OCI-LY7 (cell line): ENCODE measurements at regions not wholly inside any gene's neighbourhood (a gene's known extent, or its start where the extent isn't known, plus 50 kb on each side); places are given as distances from the start of the nearest gene placed in this dataset.
A peak's percentile ranks its signal among the peaks of the same experiment; 100 is the strongest.

Experiments
- BruUV-seq: library from RNA; stranded (reverse); fragments of 400-500 nt; replicated peaks from 2 replicates; lab custom pipeline; 2021; lab: Mats Ljungman, UMichigan
- CTCF ChIA-PET: fragments of 300-600 bp; sonication (Branson Sonifier 250); formaldehyde crosslinking; loops from one replicate; lab custom pipeline; 2022; ENCODE audit warnings: antibody characterized with exemption; ENCODE audit not compliant: unreplicated experiment; lab: Charles Lee
- POLR2A ChIA-PET: fragments of 300-600 bp; sonication (Branson Sonifier 250); formaldehyde crosslinking; loops from one replicate; lab custom pipeline; 2022; ENCODE audit warnings: antibody characterized with exemption; lab: Charles Lee
- DNase-seq: peaks from one replicate; pipeline ENCODE4 v3.0.0-alpha.2; 2015; ENCODE audit warnings: low spot score
- H2AFZ ChIP-seq: fragments of 200-600 bp; sonication (generic), shearing (Covaris generic); 2 replicates; pipeline ENCODE4 v1.6.1; 2014; ENCODE audit warnings: mild to moderate bottlenecking, antibody characterized with exemption, low read length, moderate library complexity
- H3K27ac ChIP-seq: fragments of 200-600 bp; sonication (generic); 2 replicates; pipeline ENCODE4 v1.5.1; 2014; ENCODE audit warnings: mixed run types, low read depth, mild to moderate bottlenecking, moderate library complexity, low read length, inconsistent platforms; ENCODE audit not compliant: poor library complexity, severe bottlenecking
- H3K36me3 ChIP-seq: fragments of 200-600 bp; sonication (generic); 2 replicates; pipeline ENCODE4 v1.6.1; 2014; ENCODE audit warnings: mild to moderate bottlenecking, antibody characterized with exemption, low read length, moderate library complexity, mixed read lengths; ENCODE audit not compliant: insufficient read depth
- H3K4me1 ChIP-seq: fragments of 200-600 bp; sonication (generic); 2 replicates; pipeline ENCODE4 v1.5.1; 2014; ENCODE audit warnings: mild to moderate bottlenecking, low read length; ENCODE audit not compliant: insufficient read depth, poor library complexity, severe bottlenecking
- H3K4me2 ChIP-seq: fragments of 200-600 bp; sonication (generic); 2 replicates; pipeline ENCODE4 v1.6.1; 2014; ENCODE audit warnings: mild to moderate bottlenecking, low read length
- H3K4me3 ChIP-seq: fragments of 200-600 bp; sonication (generic); 2 replicates; pipeline ENCODE4 v1.5.1; 2014; ENCODE audit warnings: mild to moderate bottlenecking, low read depth, low read length; ENCODE audit not compliant: poor library complexity, severe bottlenecking
- H3K79me2 ChIP-seq: fragments of 200-600 bp; sonication (generic); 2 replicates; pipeline ENCODE4 v1.6.1; 2016; ENCODE audit warnings: low read depth, mild to moderate bottlenecking, low read length, moderate library complexity, mixed read lengths; ENCODE audit not compliant: insufficient read depth
- H3K9me2 ChIP-seq: fragments of 200-600 bp; sonication (generic); 2 replicates; pipeline ENCODE4 v1.6.1; 2016; ENCODE audit warnings: mild to moderate bottlenecking, low read length, mixed read lengths; ENCODE audit not compliant: insufficient read depth
- H3K9me3 ChIP-seq: fragments of 200-600 bp; sonication (generic); 2 replicates; pipeline ENCODE4 v1.6.1; 2014; ENCODE audit warnings: mild to moderate bottlenecking, mixed run types, low read length, mixed read lengths
- H4K20me1 ChIP-seq: fragments of 200-600 bp; sonication (generic); 2 replicates; pipeline ENCODE4 v1.6.1; 2014; ENCODE audit warnings: mild to moderate bottlenecking, antibody characterized with exemption, low read length, moderate library complexity, mixed read lengths; ENCODE audit not compliant: insufficient read depth
- EZH2phosphoT487 ChIP-seq: fragments of 200-600 bp; sonication (generic); IDR thresholded peaks from 2 replicates; pipeline ENCODE4 v1.6.1; 2018; ENCODE audit warnings: low read depth, borderline replicate concordance, mild to moderate bottlenecking, mixed run types, antibody characterized with exemption, low read length, moderate library complexity, mixed read lengths
- intact Hi-C: fragments of 100-400 bp; cut with micrococcal nuclease; formaldehyde crosslinking; loops from one replicate; pipeline ENCODE4 v1.10.0; 2022; ENCODE audit not compliant: unreplicated experiment
- TF ChIP-seq, protein P1 (sequence below): fragments of 200-600 bp; sonication (generic); conservative IDR thresholded peaks from 2 replicates; pipeline ENCODE4 v1.5.1; 2014; ENCODE audit warnings: mild to moderate bottlenecking, antibody characterized with exemption, low read length, moderate library complexity, mixed read lengths

DNA sequence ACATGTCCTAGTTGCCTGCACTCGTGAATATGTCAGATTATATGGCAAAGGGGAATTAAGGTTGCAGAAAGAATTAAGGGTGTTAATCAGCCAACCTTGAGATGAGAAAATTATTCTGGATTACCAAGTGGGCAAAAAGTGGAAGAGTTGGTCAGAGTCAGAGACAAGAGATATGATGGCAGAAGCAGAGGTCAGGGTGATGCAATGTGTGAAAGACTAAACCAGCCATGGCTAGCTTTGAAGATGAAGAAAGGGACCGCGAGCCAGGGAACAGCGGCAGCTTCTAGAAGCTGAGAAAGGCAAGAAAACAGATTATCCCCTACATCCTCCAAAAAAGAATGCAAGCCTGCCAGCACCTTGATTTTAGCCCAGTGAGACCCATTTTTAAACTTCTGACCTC is 385.6 kb downstream of the HNRNPD start:
- H3K9me2 ChIP-seq = no peaks in the 10 kb centered on the region
- TF ChIP-seq EZH2phosphoT487 = no peak
- TF ChIP-seq, protein P1, sequence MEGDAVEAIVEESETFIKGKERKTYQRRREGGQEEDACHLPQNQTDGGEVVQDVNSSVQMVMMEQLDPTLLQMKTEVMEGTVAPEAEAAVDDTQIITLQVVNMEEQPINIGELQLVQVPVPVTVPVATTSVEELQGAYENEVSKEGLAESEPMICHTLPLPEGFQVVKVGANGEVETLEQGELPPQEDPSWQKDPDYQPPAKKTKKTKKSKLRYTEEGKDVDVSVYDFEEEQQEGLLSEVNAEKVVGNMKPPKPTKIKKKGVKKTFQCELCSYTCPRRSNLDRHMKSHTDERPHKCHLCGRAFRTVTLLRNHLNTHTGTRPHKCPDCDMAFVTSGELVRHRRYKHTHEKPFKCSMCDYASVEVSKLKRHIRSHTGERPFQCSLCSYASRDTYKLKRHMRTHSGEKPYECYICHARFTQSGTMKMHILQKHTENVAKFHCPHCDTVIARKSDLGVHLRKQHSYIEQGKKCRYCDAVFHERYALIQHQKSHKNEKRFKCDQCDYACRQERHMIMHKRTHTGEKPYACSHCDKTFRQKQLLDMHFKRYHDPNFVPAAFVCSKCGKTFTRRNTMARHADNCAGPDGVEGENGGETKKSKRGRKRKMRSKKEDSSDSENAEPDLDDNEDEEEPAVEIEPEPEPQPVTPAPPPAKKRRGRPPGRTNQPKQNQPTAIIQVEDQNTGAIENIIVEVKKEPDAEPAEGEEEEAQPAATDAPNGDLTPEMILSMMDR = no peak
- no peak overlapping the region for H2AFZ ChIP-seq
- peaks cover 27% of the 10 kb centered on the region for H3K4me1 ChIP-seq
- no peaks in the 10 kb centered on the region for H4K20me1 ChIP-seq
- BruUV-seq = no TSS peak
- no peak overlapping the region for H3K4me3 ChIP-seq
- no peaks in the 10 kb centered on the region for H3K79me2 ChIP-seq
- H3K4me2 ChIP-seq = no peak overlapping the region
- no peaks in the 10 kb centered on the region; the same call in 1 of the 2 replicates for H3K36me3 ChIP-seq
- H3K27ac ChIP-seq = no peak overlapping the region
- H3K9me3 ChIP-seq = no peaks in the 10 kb centered on the region
- no peak for DNase-seq
- CTCF ChIA-PET = no interaction called here
- POLR2A ChIA-PET = interaction anchor here (0.6 kb wide), 1 partner anchor 1413 kb away, joined by 3 read pairs; no protein-coding TSS in a partner anchor
- intact Hi-C loops = no loop called here

DNA sequence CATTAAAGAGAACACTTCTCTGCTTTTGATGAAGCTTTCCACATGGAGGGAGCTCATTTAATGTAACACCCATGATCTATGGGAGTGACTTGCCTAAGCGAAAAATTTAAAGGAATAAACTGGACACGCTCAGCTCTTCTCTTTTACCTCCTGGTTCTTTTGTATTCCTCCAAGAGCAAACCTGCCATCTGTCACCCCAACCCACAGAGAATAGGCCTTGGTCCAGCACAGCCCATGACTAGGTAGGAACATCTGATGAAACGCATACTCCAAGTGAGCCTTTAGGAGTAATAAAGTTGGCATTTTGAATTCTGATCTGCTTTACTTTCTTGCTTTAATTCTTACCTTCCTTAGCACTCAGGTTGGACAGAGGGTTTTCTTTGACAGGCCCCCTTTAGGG is 389.0 kb downstream of the HNRNPD start:
- ChIA-PET POLR2A (interaction anchor here (0.6 to 2.5 kb wide), 6 partner anchors 9 to 359 kb away, joined by 3 to 26 read pairs (median 6); no protein-coding TSS in a partner anchor), CTCF (no interaction called here)
- H3K79me2 ChIP-seq = no peaks in the 10 kb centered on the region
- no peak for DNase-seq
- intact Hi-C loops = no loop called here
- peaks cover 59% of the 10 kb centered on the region for H3K4me1 ChIP-seq
- BruUV-seq = no TSS peak
- no peak overlapping the region for H3K27ac ChIP-seq
- no peaks in the 10 kb centered on the region for H4K20me1 ChIP-seq
- no peaks in the 10 kb centered on the region for H3K9me2 ChIP-seq
- no peak overlapping the region for H3K4me3 ChIP-seq
- H3K9me3 ChIP-seq = no peaks in the 10 kb centered on the region
- H3K4me2 ChIP-seq = no peak overlapping the region
- no peaks in the 10 kb centered on the region; the same call in 1 of the 2 replicates for H3K36me3 ChIP-seq
- TF ChIP-seq, protein P1 = no peak
- TF ChIP-seq EZH2phosphoT487 = no peak
- H2AFZ ChIP-seq = peak overlapping the region; percentile 26; the same call in 1 of the 2 replicates

DNA sequence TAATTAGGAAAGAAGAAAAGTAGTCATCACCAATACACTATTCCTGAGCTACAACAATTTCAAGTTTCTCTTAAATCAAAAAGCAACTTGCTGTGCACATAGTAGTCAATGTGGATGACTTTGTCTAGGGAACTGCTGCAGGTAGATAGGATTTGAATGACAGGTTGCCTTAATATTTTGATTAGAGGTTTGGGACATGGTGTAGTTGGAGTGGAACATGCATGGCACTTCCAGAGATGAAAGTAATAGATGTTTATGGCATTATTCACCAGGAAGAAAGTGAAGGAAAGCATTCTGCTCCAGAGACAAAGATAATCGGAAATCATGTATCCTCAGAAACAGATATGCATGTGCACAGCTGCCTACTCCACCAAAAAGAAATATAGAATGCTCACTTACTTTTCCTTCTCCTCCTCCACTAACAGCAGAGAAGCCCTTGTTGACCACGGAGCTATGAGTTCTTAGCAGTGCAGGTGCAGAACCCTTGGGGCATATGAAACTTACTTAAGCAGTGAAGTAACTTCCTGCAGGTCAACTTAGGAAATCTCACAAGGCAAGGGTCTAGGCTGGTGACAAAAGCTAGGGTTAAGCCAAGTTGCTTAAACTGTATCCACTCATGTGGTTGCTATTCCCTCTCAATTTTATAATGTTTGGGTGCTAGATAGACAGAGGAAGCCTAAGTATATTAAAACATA is 390.8 kb downstream of the HNRNPD start:
- H4K20me1 ChIP-seq = no peaks in the 10 kb centered on the region
- H3K27ac ChIP-seq = peak overlapping the region; percentile 55
- no peaks in the 10 kb centered on the region for H3K79me2 ChIP-seq
- peaks cover 77% of the 10 kb centered on the region for H3K4me1 ChIP-seq
- peak; percentile 91 for DNase-seq
- TF ChIP-seq EZH2phosphoT487 = no peak
- TF ChIP-seq, protein P1 = no peak
- CTCF ChIA-PET = no interaction called here
- H3K4me2 ChIP-seq = peak overlapping the region; percentile 46
- no TSS peak for BruUV-seq
- H3K9me2 ChIP-seq = no peaks in the 10 kb centered on the region
- peak overlapping the region; percentile 21 for H3K4me3 ChIP-seq
- H3K9me3 ChIP-seq = no peaks in the 10 kb centered on the region
- peak overlapping the region; percentile 52; the same call in 1 of the 2 replicates for H2AFZ ChIP-seq
- POLR2A ChIA-PET = interaction anchor here (0.5 to 2.5 kb wide), 5 partner anchors 8 to 451 kb away, joined by 3 to 26 read pairs (median 9); no protein-coding TSS in a partner anchor
- intact Hi-C loops = loop anchor here (1.0 kb wide), 1 partner anchor 17 kb away; no protein-coding TSS in a partner anchor
- H3K36me3 ChIP-seq = no peaks in the 10 kb centered on the region; the same call in 1 of the 2 replicates
